HepG2 (cell line): ENCODE measurements at regions not wholly inside any gene's neighbourhood (a gene's known extent, or its start where the extent isn't known, plus 50 kb on each side); places are given as distances from the start of the nearest gene placed in this dataset.

Source experiments
- ATAC-seq: fragments of 200-7000 bp; cut with Tn5 transposase; 3 replicates; pipeline ENCODE4 v1.9.1; 2020; ENCODE audit warnings: mild to moderate bottlenecking, moderate library complexity
- BruUV-seq: library from RNA; stranded (reverse); fragments of 400-500 nt; replicated peaks from 2 replicates; lab custom pipeline; 2021; lab: Mats Ljungman, UMichigan
- CTCF ChIA-PET: fragments of 300-600 bp; formaldehyde crosslinking; extraction: SDS; loops from one replicate; lab custom pipeline; 2021; ENCODE audit warnings: low total read pairs, inconsistent platforms, low intra/inter-chr PET ratio; lab: Yijun Ruan, JAX
- POLR2A ChIA-PET: fragments of 350-600 bp; sonication (Branson Sonifier 250); formaldehyde crosslinking; loops from one replicate; lab custom pipeline; 2020; ENCODE audit warnings: antibody characterized with exemption, inconsistent platforms; lab: Yijun Ruan, JAX
- DNase-seq: peaks from one replicate; pipeline ENCODE4 v3.0.0-alpha.2; 2015; ENCODE audit warnings: low spot score
- FAIRE-seq: peaks from 3 replicates; lab custom pipeline; 2011; peaks lifted over from hg19 to GRCh38; lab: Jason Lieb, UNC
- H2AFZ ChIP-seq: one replicate; pipeline ENCODE4 v1.6.1; 2011; ENCODE audit warnings: low read length, inconsistent platforms
- H3K27ac ChIP-seq: fragments of 300-600 bp; 3 replicates; pipeline ENCODE4 v1.8.0; 2011; ENCODE audit warnings: mixed run types, mild to moderate bottlenecking, mixed read lengths, low read length, inconsistent platforms; ENCODE audit not compliant: insufficient read depth; ENCODE audit errors: extremely low read length
- H3K27me3 ChIP-seq, 2 experiments: fragments of 200-600 bp in 1 of 2; 2 replicates in 1 of 2; 3 replicates in 1 of 2; pipeline versions ENCODE4 v1.6.0 to v1.8.0; 2011; ENCODE audit warnings: low read length in 2 of 2, mild to moderate bottlenecking in 2 of 2, moderate library complexity in 2 of 2, inconsistent platforms in 1 of 2; ENCODE audit not compliant: insufficient read depth in 2 of 2, control insufficient read depth in 1 of 2
- H3K36me3 ChIP-seq, 2 experiments: fragments of 200-600 bp in 1 of 2; replicated peaks in 1 of 2; 2 replicates in 1 of 2; 3 replicates in 1 of 2; pipeline versions ENCODE4 v1.5.1 to v1.8.0; 2011; ENCODE audit warnings: low read length in 2 of 2, inconsistent platforms in 1 of 2; ENCODE audit not compliant: insufficient read depth in 2 of 2, control insufficient read depth in 1 of 2
- H3K4me1 ChIP-seq: 2 replicates; pipeline ENCODE4 v1.5.1; 2012; ENCODE audit warnings: low read length, inconsistent platforms; ENCODE audit not compliant: insufficient read depth
- H3K4me2 ChIP-seq: 2 replicates; pipeline ENCODE4 v1.6.0; 2011; ENCODE audit warnings: low read depth, low read length, inconsistent platforms
- H3K4me3 ChIP-seq, 3 experiments: fragments of 200-600 bp in 1 of 3; sonication (generic), shearing (Covaris generic) in 1 of 3; replicated peaks in 1 of 3; 2 replicates each; pipeline ENCODE4 v1.5.1; 2011 to 2016; ENCODE audit warnings: low read length in 3 of 3, inconsistent platforms in 2 of 3, low read depth in 2 of 3, mild to moderate bottlenecking in 2 of 3, control low read depth in 1 of 3, mixed read lengths in 1 of 3; ENCODE audit not compliant: insufficient read depth in 1 of 3
- H3K79me2 ChIP-seq: one replicate; pipeline ENCODE4 v1.6.1; 2011; ENCODE audit warnings: low read length, inconsistent platforms; ENCODE audit not compliant: insufficient read depth
- H3K9ac ChIP-seq: 2 replicates; pipeline ENCODE4 v1.6.0; 2011; ENCODE audit warnings: mild to moderate bottlenecking, low read depth, low read length, inconsistent platforms; ENCODE audit not compliant: insufficient read depth
- H3K9me3 ChIP-seq: 2 replicates; pipeline ENCODE4 v1.5.1; 2012; ENCODE audit warnings: mild to moderate bottlenecking, low read length
- H4K20me1 ChIP-seq: 2 replicates; pipeline ENCODE4 v1.6.0; 2011; ENCODE audit warnings: inconsistent platforms, mild to moderate bottlenecking, low read length, moderate library complexity; ENCODE audit not compliant: insufficient read depth
- CAMTA2 ChIP-seq: sonication (generic); formaldehyde crosslinking; IDR thresholded peaks from 2 replicates; pipeline ENCODE4 v1.4.0; 2020; ENCODE audit warnings: mild to moderate bottlenecking, missing genetic modification reagents, borderline replicate concordance
- FOSL1 ChIP-seq: sonication (generic); formaldehyde crosslinking; IDR thresholded peaks from 2 replicates; pipeline ENCODE4 v1.9.0; 2021; ENCODE audit warnings: missing genetic modification reagents, borderline replicate concordance
- HMGXB3 ChIP-seq: sonication (generic); formaldehyde crosslinking; IDR thresholded peaks from 2 replicates; pipeline ENCODE4 v1.4.0; 2020; ENCODE audit warnings: missing genetic modification reagents, borderline replicate concordance
- MYPOP ChIP-seq: sonication (generic); formaldehyde crosslinking; IDR thresholded peaks from 2 replicates; pipeline ENCODE4 v1.8.1; 2023; ENCODE audit warnings: mild to moderate bottlenecking, moderate library complexity, missing genetic modification reagents
- NR2C2 ChIP-seq: sonication (generic); formaldehyde crosslinking; IDR thresholded peaks from 2 replicates; pipeline ENCODE4 v1.4.0; 2020; ENCODE audit warnings: missing genetic modification reagents, mild to moderate bottlenecking, moderate library complexity, borderline replicate concordance
- PHF21A ChIP-seq: sonication (generic); formaldehyde crosslinking; IDR thresholded peaks from 2 replicates; pipeline ENCODE4 v1.5.0; 2020; ENCODE audit warnings: mild to moderate bottlenecking, missing genetic modification reagents
- SMAD1 ChIP-seq: sonication (generic); formaldehyde crosslinking; IDR thresholded peaks from 2 replicates; pipeline ENCODE4 v1.4.0; 2020; ENCODE audit warnings: missing genetic modification reagents, low read depth, mild to moderate bottlenecking, borderline replicate concordance
- SMAD3 ChIP-seq: sonication (generic); formaldehyde crosslinking; IDR thresholded peaks from 2 replicates; pipeline ENCODE4 v1.4.0; 2020; ENCODE audit warnings: missing genetic modification reagents
- ZBTB21 ChIP-seq: sonication (generic); formaldehyde crosslinking; IDR thresholded peaks from 2 replicates; pipeline ENCODE4 v1.4.0; 2020; ENCODE audit warnings: missing genetic modification reagents
- ZNF543 ChIP-seq: sonication (generic); formaldehyde crosslinking; IDR thresholded peaks from 2 replicates; pipeline ENCODE4 v1.4.0; 2020; ENCODE audit warnings: mild to moderate bottlenecking, missing genetic modification reagents
- ZNF615 ChIP-seq: sonication (generic); formaldehyde crosslinking; IDR thresholded peaks from 2 replicates; pipeline ENCODE4 v1.5.0; 2020; ENCODE audit warnings: mild to moderate bottlenecking, missing genetic modification reagents, borderline replicate concordance
- ZSCAN12 ChIP-seq: sonication (generic); formaldehyde crosslinking; IDR thresholded peaks from 2 replicates; pipeline ENCODE4 v1.9.0; 2021; ENCODE audit warnings: mild to moderate bottlenecking, missing genetic modification reagents
- WGBS: methylation state at CpG from one replicate; pipeline ENCODE4 v1.1.6; 2017; ENCODE audit warnings: low lambda C conversion rate; 5-methylcytosine and 5-hydroxymethylcytosine counted together
- in situ Hi-C: cut with HindIII; loops from 2 replicates; pipeline ENCODE4 v1.10.0; 2017; ENCODE audit warnings: low pct_unique_long_range_greater_than_20kb; ENCODE audit not compliant: extremely low pct_ligation_motif_present
- intact Hi-C: fragments of 100-400 bp; cut with micrococcal nuclease; formaldehyde crosslinking; loops from one replicate; pipeline ENCODE4 v1.10.0; 2022; ENCODE audit not compliant: unreplicated experiment

GRCh38 chr5:63022403-63022802, 443.8 kb downstream of the LRRC70 start:
- TF ChIP-seq SMAD1 (CRISPR knock-in tag): no peak
- TF ChIP-seq MYPOP (CRISPR knock-in tag): no peak
- TF ChIP-seq HMGXB3 (CRISPR knock-in tag): no peak
- no peak for TF ChIP-seq SMAD3 (CRISPR knock-in tag)
- no peak for TF ChIP-seq CAMTA2 (CRISPR knock-in tag)
- no peak for TF ChIP-seq NR2C2
- TF ChIP-seq ZBTB21 (CRISPR knock-in tag): no peak
- TF ChIP-seq PHF21A (CRISPR knock-in tag): no peak
- no peak for TF ChIP-seq ZSCAN12 (CRISPR knock-in tag)
- no peak for TF ChIP-seq ZNF543 (CRISPR knock-in tag)
- TF ChIP-seq FOSL1 (CRISPR knock-in tag): no peak
- no peak for TF ChIP-seq ZNF615 (CRISPR knock-in tag)
- H3K36me3 ChIP-seq: no peaks in the 10 kb centered on the region
- no TSS peak for BruUV-seq
- no peak overlapping the region for H3K4me3 ChIP-seq
- no peak overlapping the region for H3K4me2 ChIP-seq
- H3K9me3 ChIP-seq: peaks cover 40% of the 10 kb centered on the region
- POLR2A ChIA-PET: no interaction called here
- no peak for DNase-seq
- intact Hi-C loops: no loop called here
- FAIRE-seq: no peak
- H3K9ac ChIP-seq: no peak overlapping the region
- CTCF ChIA-PET: no interaction called here
- ATAC-seq: no peak
- no peak overlapping the region for H2AFZ ChIP-seq
- H4K20me1 ChIP-seq: no peaks in the 10 kb centered on the region
- in situ Hi-C loops: no loop called here
- H3K27ac ChIP-seq: no peak overlapping the region
- no peaks in the 10 kb centered on the region for H3K79me2 ChIP-seq
- no peaks in the 10 kb centered on the region for H3K27me3 ChIP-seq
- H3K4me1 ChIP-seq: no peaks in the 10 kb centered on the region
- 80% methylated on average over 1 of the region's 1 CpG for WGBS
